H9 (cell line): ENCODE measurements at regions not wholly inside any gene's neighbourhood (a gene's known extent, or its start where the extent isn't known, plus 50 kb on each side); places are given as distances from the start of the nearest gene placed in this dataset.

Source experiments
- DNase-seq: peaks from one replicate; pipeline ENCODE4 v3.0.0-alpha.2; 2017
- H2AFZ ChIP-seq: one replicate; pipeline ENCODE4 v1.6.1; 2013; ENCODE audit warnings: mild to moderate bottlenecking, low read length, control low read depth, moderate library complexity
- H2AK5ac ChIP-seq: 2 replicates; pipeline ENCODE4 v1.6.1; 2013; ENCODE audit warnings: low read length, control low read depth, mixed read lengths; ENCODE audit not compliant: insufficient read length
- H2BK120ac ChIP-seq: one replicate; pipeline ENCODE4 v1.6.1; 2013; ENCODE audit warnings: low read depth, mild to moderate bottlenecking, low read length, control low read depth, inconsistent platforms; ENCODE audit not compliant: poor library complexity, severe bottlenecking
- H2BK12ac ChIP-seq: 2 replicates; pipeline ENCODE4 v1.6.1; 2013; ENCODE audit warnings: low read length, control low read depth, mixed read lengths, low read depth; ENCODE audit not compliant: insufficient read length
- H2BK15ac ChIP-seq: 2 replicates; pipeline ENCODE4 v1.6.1; 2013; ENCODE audit warnings: low read depth, low read length, control low read depth
- H2BK20ac ChIP-seq: one replicate; pipeline ENCODE4 v1.6.1; 2013; ENCODE audit warnings: low read depth, mild to moderate bottlenecking, low read length, control low read depth, inconsistent platforms; ENCODE audit not compliant: poor library complexity, severe bottlenecking
- H2BK5ac ChIP-seq: 2 replicates; pipeline ENCODE4 v1.6.1; 2013; ENCODE audit warnings: low read length, control low read depth, mixed read lengths; ENCODE audit not compliant: insufficient read length
- H3K14ac ChIP-seq: 2 replicates; pipeline ENCODE4 v1.6.1; 2013; ENCODE audit warnings: low read length, control low read depth; ENCODE audit not compliant: insufficient read depth
- H3K18ac ChIP-seq: 2 replicates; pipeline ENCODE4 v1.6.1; 2013; ENCODE audit warnings: low read depth, mild to moderate bottlenecking, mixed read lengths, low read length, control low read depth; ENCODE audit not compliant: insufficient read length
- H3K23ac ChIP-seq: 2 replicates; pipeline ENCODE4 v1.6.1; 2013; ENCODE audit warnings: low read length, control low read depth, mixed read lengths, low read depth; ENCODE audit not compliant: insufficient read length
- H3K23me2 ChIP-seq: 2 replicates; pipeline ENCODE4 v1.6.1; 2013; ENCODE audit warnings: low read depth, mild to moderate bottlenecking, mixed read lengths, low read length, control low read depth; ENCODE audit not compliant: insufficient read length, poor library complexity, severe bottlenecking
- H3K27ac ChIP-seq: 2 replicates; pipeline ENCODE4 v1.5.1; 2013; ENCODE audit warnings: low read length, control low read depth, mixed read lengths, low read depth; ENCODE audit not compliant: insufficient read length
- H3K27me3 ChIP-seq: 2 replicates; pipeline ENCODE4 v1.6.1; 2013; ENCODE audit warnings: low read length, control low read depth, inconsistent platforms; ENCODE audit not compliant: insufficient read depth
- H3K4ac ChIP-seq: 2 replicates; pipeline ENCODE4 v1.6.1; 2013; ENCODE audit warnings: low read depth, mild to moderate bottlenecking, control low read depth, inconsistent platforms, low read length, moderate library complexity
- H3K4me1 ChIP-seq: 2 replicates; pipeline ENCODE4 v1.6.1; 2013; ENCODE audit warnings: low read length, control low read depth, inconsistent platforms; ENCODE audit not compliant: insufficient read depth
- H3K4me2 ChIP-seq: 2 replicates; pipeline ENCODE4 v1.6.1; 2013; ENCODE audit warnings: low read length, control low read depth, mixed read lengths; ENCODE audit not compliant: insufficient read length, insufficient read depth
- H3K56ac ChIP-seq: 2 replicates; pipeline ENCODE4 v1.6.1; 2013; ENCODE audit warnings: low read depth, mild to moderate bottlenecking, mixed read lengths, low read length, control low read depth; ENCODE audit not compliant: insufficient read length
- H3K79me1 ChIP-seq: 2 replicates; pipeline ENCODE4 v1.6.1; 2013; ENCODE audit warnings: low read depth, mild to moderate bottlenecking, moderate library complexity, low read length, control low read depth, inconsistent platforms; ENCODE audit not compliant: insufficient read depth, poor library complexity, severe bottlenecking
- H3K79me2 ChIP-seq: 2 replicates; pipeline ENCODE4 v1.6.1; 2013; ENCODE audit warnings: low read length, control low read depth, inconsistent platforms; ENCODE audit not compliant: insufficient read depth
- H3K9ac ChIP-seq: 2 replicates; pipeline ENCODE4 v1.6.1; 2013; ENCODE audit warnings: low read length, control low read depth, mixed read lengths; ENCODE audit not compliant: insufficient read length; ENCODE audit errors: extremely low read depth
- H3K9me3 ChIP-seq: one replicate; pipeline ENCODE4 v1.6.1; 2013; ENCODE audit warnings: low read depth, low read length, inconsistent platforms; ENCODE audit not compliant: control insufficient read depth
- H3T11ph ChIP-seq: one replicate; pipeline ENCODE4 v1.6.1; 2013; ENCODE audit warnings: mild to moderate bottlenecking, low read length, control low read depth, inconsistent platforms
- H4K20me1 ChIP-seq: one replicate; pipeline ENCODE4 v1.6.1; 2013; ENCODE audit not compliant: control insufficient read depth, insufficient read length, insufficient read depth
- H4K5ac ChIP-seq: 2 replicates; pipeline ENCODE4 v1.6.1; 2013; ENCODE audit warnings: low read depth, mild to moderate bottlenecking, mixed read lengths, low read length, control low read depth; ENCODE audit not compliant: insufficient read length
- H4K8ac ChIP-seq: replicated peaks from 2 replicates; pipeline ENCODE4 v1.6.1; 2013; ENCODE audit warnings: low read length, control low read depth, mixed read lengths, low read depth; ENCODE audit not compliant: insufficient read length
- H4K91ac ChIP-seq: 2 replicates; pipeline ENCODE4 v1.6.1; 2013; ENCODE audit warnings: low read depth, mild to moderate bottlenecking, moderate library complexity, mixed read lengths, low read length, control low read depth; ENCODE audit not compliant: insufficient read length
- H3K27ac Mint-ChIP-seq, 3 experiments: 2 replicates in 2 of 3; 3 replicates in 1 of 3; pipeline ENCODE4 v1.8.0; 2020 to 2021; ENCODE audit warnings: mixed read lengths in 3 of 3, mild to moderate bottlenecking in 1 of 3, moderate library complexity in 1 of 3
- H3K27me3 Mint-ChIP-seq: 2 replicates; pipeline ENCODE4 v1.8.0; 2021; ENCODE audit warnings: low read depth, mild to moderate bottlenecking, moderate library complexity, mixed read lengths
- H3K36me3 Mint-ChIP-seq, 3 experiments: 2 replicates in 2 of 3; 3 replicates in 1 of 3; pipeline ENCODE4 v1.8.0; 2020 to 2021; ENCODE audit warnings: low read depth in 3 of 3, mixed read lengths in 3 of 3; ENCODE audit not compliant: insufficient read depth in 1 of 3
- H3K4me1 Mint-ChIP-seq, 2 experiments: 2 replicates each; pipeline ENCODE4 v1.8.0; 2020; ENCODE audit warnings: mixed read lengths in 2 of 2
- H3K4me3 Mint-ChIP-seq, 2 experiments: 2 replicates in 1 of 2; 3 replicates in 1 of 2; pipeline ENCODE4 v1.8.0; 2020 to 2021; ENCODE audit warnings: mild to moderate bottlenecking in 2 of 2, mixed read lengths in 2 of 2, moderate library complexity in 1 of 2
- H3K9me3 Mint-ChIP-seq, 2 experiments: 2 replicates in 1 of 2; 3 replicates in 1 of 2; pipeline ENCODE4 v1.8.0; 2020; ENCODE audit warnings: mild to moderate bottlenecking in 2 of 2, mixed read lengths in 2 of 2, moderate library complexity in 1 of 2
- CTCF ChIP-seq: fragments of 200-600 bp; sonication (generic); conservative IDR thresholded peaks from 3 replicates; pipeline ENCODE4 v1.8.0; 2021; ENCODE audit warnings: antibody characterized with exemption, mild to moderate bottlenecking
- WGBS: extraction: QIAGEN DNeasy Blood & Tissue Kit; methylation state at CpG from one replicate; pipeline ENCODE4 v1.1.7; 2013; ENCODE audit warnings: missing lambda C conversion rate, low lambda C conversion rate, mixed read lengths; ENCODE audit not compliant: insufficient read length; ENCODE audit errors: extremely low coverage; 5-methylcytosine and 5-hydroxymethylcytosine counted together

GRCh38 chr2:60157283-60157682, 396.2 kb downstream of the BCL11A start:
- H2AK5ac ChIP-seq = no peak overlapping the region
- H2BK12ac ChIP-seq = no peak overlapping the region
- no peak overlapping the region for H3K4me3 Mint-ChIP-seq
- H3K23me2 ChIP-seq = no peaks in the 10 kb centered on the region
- no peak overlapping the region for H2BK120ac ChIP-seq
- H2BK20ac ChIP-seq = no peak overlapping the region
- H3K9me3 Mint-ChIP-seq = peaks cover 0 to 3% of the 10 kb centered on the region in 2 experiments; a peak in 2 of 5 replicates
- H3K79me1 ChIP-seq = no peaks in the 10 kb centered on the region
- H3K4me1 Mint-ChIP-seq = no peaks in the 10 kb centered on the region
- DNase-seq = no peak
- no peak overlapping the region for H2BK5ac ChIP-seq
- H2BK15ac ChIP-seq = no peak overlapping the region
- no CpG with 5 or more reads among the region's 1 CpG for WGBS
- H4K20me1 ChIP-seq = no peaks in the 10 kb centered on the region
- H4K5ac ChIP-seq = no peak overlapping the region
- TF ChIP-seq CTCF = no peak
- H3K79me2 ChIP-seq = no peaks in the 10 kb centered on the region
- H3K27ac Mint-ChIP-seq = no peak overlapping the region
- no peak overlapping the region for H3K56ac ChIP-seq
- no peaks in the 10 kb centered on the region for H3K9me3 ChIP-seq
- no peak overlapping the region for H3K27ac ChIP-seq
- no peak overlapping the region for H3K4me2 ChIP-seq
- H3K36me3 Mint-ChIP-seq = no peaks in the 10 kb centered on the region
- H3K27me3 Mint-ChIP-seq = no peaks in the 10 kb centered on the region; the same call in 1 of the 2 replicates
- no peak overlapping the region for H3T11ph ChIP-seq
- H2AFZ ChIP-seq = no peak overlapping the region
- no peak overlapping the region for H3K4ac ChIP-seq
- H3K23ac ChIP-seq = no peak overlapping the region
- no peak overlapping the region for H4K91ac ChIP-seq
- no peak overlapping the region for H4K8ac ChIP-seq
- no peaks in the 10 kb centered on the region for H3K4me1 ChIP-seq
- no peak overlapping the region for H3K14ac ChIP-seq
- no peak overlapping the region for H3K18ac ChIP-seq
- H3K27me3 ChIP-seq = no peaks in the 10 kb centered on the region
- no peak overlapping the region for H3K9ac ChIP-seq
